GM18868 (cell line): ENCODE measurements at regions not wholly inside any gene's neighbourhood (a gene's known extent, or its start where the extent isn't known, plus 50 kb on each side); places are given as distances from the start of the nearest gene placed in this dataset.

Source experiments
- ATAC-seq: cut with Tn5 transposase; IDR thresholded peaks from one replicate; pipeline ENCODE4 v1.9.1; 2021; ENCODE audit warnings: mild to moderate bottlenecking, moderate library complexity; ENCODE audit not compliant: unreplicated experiment

GRCh38 chrX:45758738-45759397 lies 558.2 kb upstream of the DIPK2B start:
- ATAC-seq = peak; percentile 63

- ATAC-seq = peak; percentile 30
These were observed 557.6 kb upstream of the DIPK2B start for GRCh38 chrX:45758319-45758718.

- no peak for ATAC-seq
These were observed 556.6 kb upstream of the DIPK2B start for GRCh38 chrX:45757272-45757671.

- ATAC-seq = no peak
These were observed 555.9 kb upstream of the DIPK2B start for GRCh38 chrX:45756557-45756956.

- no peak for ATAC-seq
These were observed 555.0 kb upstream of the DIPK2B start for GRCh38 chrX:45755703-45756102.

GRCh38 chrX:45751156-45751555 lies 550.5 kb upstream of the DIPK2B start:
- ATAC-seq = no peak

- ATAC-seq = no peak
These were observed 550.0 kb upstream of the DIPK2B start for GRCh38 chrX:45750639-45751038.

GRCh38 chrX:45749375-45749774 lies 548.7 kb upstream of the DIPK2B start:
- no peak for ATAC-seq

- peak; percentile 55 for ATAC-seq
These were observed 547.7 kb upstream of the DIPK2B start for GRCh38 chrX:45748369-45748774.

GRCh38 chrX:45747905-45748304 lies 547.2 kb upstream of the DIPK2B start:
- no peak for ATAC-seq

GRCh38 chrX:45745479-45745878 lies 544.8 kb upstream of the DIPK2B start:
- no peak for ATAC-seq

GRCh38 chrX:45743906-45744625 lies 543.4 kb upstream of the DIPK2B start:
- ATAC-seq = no peak

GRCh38 chrX:45743081-45743533 lies 542.4 kb upstream of the DIPK2B start:
- ATAC-seq = peak; percentile 50

- ATAC-seq = no peak
These were observed 539.6 kb upstream of the DIPK2B start for GRCh38 chrX:45740291-45740690.

GRCh38 chrX:45735571-45735970 lies 534.9 kb upstream of the DIPK2B start:
- ATAC-seq = no peak

GRCh38 chrX:45731448-45731847 lies 530.8 kb upstream of the DIPK2B start:
- ATAC-seq = no peak

GRCh38 chrX:45727761-45728160 lies 527.1 kb upstream of the DIPK2B start:
- no peak for ATAC-seq

GRCh38 chrX:45722471-45722870 lies 521.8 kb upstream of the DIPK2B start:
- no peak for ATAC-seq

GRCh38 chrX:45719751-45720501 lies 519.2 kb upstream of the DIPK2B start:
- ATAC-seq = no peak

GRCh38 chrX:45718676-45719075 lies 518.0 kb upstream of the DIPK2B start:
- no peak for ATAC-seq

GRCh38 chrX:45716750-45717149 lies 516.1 kb upstream of the DIPK2B start:
- ATAC-seq = no peak

- ATAC-seq = no peak
These were observed 515.1 kb upstream of the DIPK2B start for GRCh38 chrX:45715748-45716147.
